ENCODE measurements at regions not wholly inside any gene's neighbourhood (a gene's known extent, or its start where the extent isn't known, plus 50 kb on each side); places are given as distances from the start of the nearest gene placed in this dataset.
A peak's percentile ranks its signal among the peaks of the same experiment; 100 is the strongest.
"Not testable (repeated sequence)": the region's sequence is repeated elsewhere in the genome, so short reads cannot be mapped to it uniquely, and the experiment has no call there.

DNA sequence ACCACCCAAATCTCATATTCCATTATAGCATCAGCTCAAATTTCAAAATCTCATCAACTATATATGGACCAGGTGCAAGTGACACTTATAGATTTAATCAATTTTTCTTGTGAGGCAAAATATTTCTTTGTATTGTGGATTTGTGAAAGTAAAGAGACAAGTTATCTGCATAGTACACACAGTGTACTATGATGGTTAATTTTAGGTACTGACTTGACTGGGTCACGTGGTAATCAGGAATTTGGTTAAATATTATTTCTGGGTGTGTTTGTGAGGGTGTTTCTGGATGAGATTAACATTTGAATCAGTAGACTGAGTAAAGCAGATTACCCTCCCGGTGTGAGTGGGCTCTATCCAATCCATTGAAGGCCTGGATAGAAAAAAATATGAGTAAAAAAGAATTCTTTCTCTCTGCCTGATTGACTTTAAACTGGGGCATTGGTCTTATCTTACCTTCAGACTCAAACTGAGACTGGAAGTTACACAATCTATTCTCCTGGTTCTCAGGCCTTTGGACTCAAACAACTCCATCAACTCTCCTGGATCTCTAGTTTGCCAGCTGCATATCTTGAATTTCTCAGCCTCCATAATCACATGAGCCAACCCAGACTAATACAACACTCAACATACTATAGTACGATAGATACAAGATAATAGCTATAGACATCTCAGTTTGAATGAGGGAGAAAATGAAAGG lies 799.9 kb downstream of the NAP1L3 start:
- not testable (repeated sequence) for DNase-seq

DNA sequence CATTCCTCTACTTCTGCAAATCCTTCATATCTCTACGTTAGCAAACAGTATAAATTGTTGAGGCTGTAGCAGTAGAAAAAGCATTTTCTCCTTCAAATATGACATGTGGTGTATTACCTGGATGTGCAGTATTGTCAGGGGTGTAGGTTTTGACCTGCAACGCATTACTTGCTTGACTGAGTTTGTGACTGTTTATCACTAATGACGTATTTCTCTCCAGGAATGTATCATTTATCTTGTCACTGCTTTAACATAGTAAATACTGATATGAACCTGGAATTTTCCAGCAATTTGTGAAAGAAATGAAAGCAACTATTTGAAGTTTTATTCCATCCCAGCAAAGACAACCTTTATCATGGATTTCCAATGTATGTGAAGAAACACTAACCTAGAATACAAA lies 823.4 kb downstream of the NAP1L3 start:
- not testable (repeated sequence) for DNase-seq

DNA sequence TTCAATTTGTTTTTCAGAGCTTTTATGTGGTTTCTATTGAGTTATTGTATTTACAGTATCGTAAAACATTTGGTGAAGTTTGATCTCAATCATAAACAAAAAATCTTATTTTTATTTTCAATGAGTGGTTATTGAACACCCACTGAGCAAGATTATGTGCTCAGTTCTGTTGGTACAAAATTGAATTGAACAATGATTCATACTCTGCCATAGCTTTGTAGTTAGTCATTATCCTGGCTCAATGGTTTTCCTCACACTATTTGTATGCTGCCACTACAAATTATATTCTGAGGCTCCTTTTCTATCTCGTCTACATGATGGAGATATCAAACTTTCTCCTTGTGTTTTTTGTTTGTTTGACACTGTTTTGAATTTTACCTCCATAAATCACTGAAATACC lies 829.5 kb downstream of the NAP1L3 start:
- DNase-seq: not testable (repeated sequence)

- DNase-seq: not testable (repeated sequence)
These were observed 840.6 kb downstream of the NAP1L3 start for GRCh38 chrX:92832750-92833149.

- DNase-seq: not testable (repeated sequence)
These were observed 843.3 kb downstream of the NAP1L3 start for GRCh38 chrX:92830083-92830482.

DNA sequence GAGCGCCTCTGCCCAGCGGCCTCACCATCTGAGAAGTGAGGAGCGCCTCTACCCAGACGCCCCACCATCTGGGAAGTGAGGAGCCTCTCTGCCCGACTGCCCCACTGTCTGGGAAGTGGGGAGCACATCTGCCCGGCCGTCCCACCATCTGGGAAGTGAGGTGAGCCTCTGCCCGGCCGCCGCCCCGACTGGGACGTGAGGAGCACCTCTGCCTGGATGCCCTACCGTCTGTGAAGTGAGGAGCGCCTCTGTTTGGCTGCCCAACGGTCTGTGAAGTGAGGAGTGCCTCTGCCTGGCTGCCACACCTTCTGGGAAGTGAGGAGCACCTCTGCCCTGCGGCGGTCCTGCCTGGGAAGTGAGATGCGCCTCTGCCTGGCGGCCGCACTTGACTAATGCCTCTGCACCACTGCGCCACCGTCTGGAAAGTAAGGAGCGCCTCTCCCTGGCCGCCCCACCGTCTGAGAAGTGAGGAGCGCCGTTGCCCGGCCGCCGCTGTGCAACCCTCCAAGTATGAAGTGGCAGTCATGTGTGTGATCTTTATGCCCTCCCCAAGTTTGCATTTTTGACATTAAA lies 851.7 kb downstream of the NAP1L3 start:
- DNase-seq: not testable (repeated sequence)

DNA sequence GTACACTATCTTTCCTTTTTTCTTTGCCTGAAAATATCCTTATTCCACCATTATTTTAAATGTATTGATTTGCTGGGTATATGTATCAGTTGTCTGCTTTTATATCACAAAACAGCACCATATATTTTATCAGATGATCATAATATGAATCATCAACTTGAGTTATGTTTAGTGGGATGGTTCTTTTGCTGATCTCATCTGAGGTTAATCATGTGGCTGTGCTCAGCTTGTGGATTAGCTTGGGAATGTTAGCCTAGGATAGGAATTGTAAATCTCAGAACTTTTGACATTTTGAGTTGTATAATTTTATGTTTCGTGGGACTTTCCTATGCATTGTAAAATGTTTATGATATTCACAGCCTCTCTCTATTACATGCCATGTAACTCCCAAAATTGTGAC lies 881.3 kb downstream of the NAP1L3 start:
- DNase-seq: not testable (repeated sequence)

GRCh38 chrX:92780075-92780474 lies 893.3 kb downstream of the NAP1L3 start:
- not testable (repeated sequence) for DNase-seq

GRCh38 chrX:92774016-92774415 lies 899.4 kb downstream of the NAP1L3 start:
- DNase-seq: peak in 2 of 56 donors; percentile 0

GRCh38 chrX:92760963-92761362 lies 912.4 kb downstream of the NAP1L3 start:
- DNase-seq: not testable (repeated sequence)
